ENCODE measurements at regions not wholly inside any gene's neighbourhood (a gene's known extent, or its start where the extent isn't known, plus 50 kb on each side); places are given as distances from the start of the nearest gene placed in this dataset.

GRCh38 chr5:89857790-89858189 is 551.8 kb downstream of the CETN3 start:
- H3K4me1 ChIP-seq (ENCODE audit: insufficient read depth), result no peaks in the 10 kb centered on the region
- H2AFZ ChIP-seq, result no peak overlapping the region
- 88% methylated on average over 5 of the region's 5 CpGs for WGBS (ENCODE audit: low lambda C conversion rate, missing lambda C conversion rate)

GRCh38 chr5:89855417-89855816 is 554.1 kb downstream of the CETN3 start:
- no peak for TF ChIP-seq CTCF (IDR thresholded peaks at IDR 0.05; ENCODE audit: poor library complexity)
- no peak for TF ChIP-seq EZH2 (IDR thresholded peaks at IDR 0.05; ENCODE audit: borderline replicate concordance)
- TF ChIP-seq EZH2phosphoT487 (IDR thresholded peaks at IDR 0.05; ENCODE audit: low read depth, severe bottlenecking, unreplicated experiment), result no peak

More at GRCh38 chr5:89857790-89858189, 551.8 kb downstream of the CETN3 start:
- TF ChIP-seq EZH2 (IDR thresholded peaks at IDR 0.05; ENCODE audit: borderline replicate concordance), result no peak
- no peak for TF ChIP-seq EZH2phosphoT487 (IDR thresholded peaks at IDR 0.05; ENCODE audit: low read depth, severe bottlenecking, unreplicated experiment)
- no peak for TF ChIP-seq CTCF (IDR thresholded peaks at IDR 0.05; ENCODE audit: poor library complexity)
- Histone ChIP-seq H3K9me2 (replicated peaks; ENCODE audit: insufficient read depth) (no peaks in the 10 kb centered on the region), H3K27me3 (no peaks in the 10 kb centered on the region), H3K79me2 (no peaks in the 10 kb centered on the region), H3K4me3 (no peak overlapping the region), H3K36me3 (replicated peaks; ENCODE audit: insufficient read depth, low read depth) (no peaks in the 10 kb centered on the region), H3K27ac (no peak overlapping the region), H3K4me2 (no peak overlapping the region), H3K9me3 (ENCODE audit: low read depth) (no peaks in the 10 kb centered on the region), H4K20me1 (ENCODE audit: insufficient read depth, poor library complexity, severe bottlenecking) (no peaks in the 10 kb centered on the region)
- no peak for DNase-seq (ENCODE audit: low spot score)

GRCh38 chr5:89851911-89852310 is 557.6 kb downstream of the CETN3 start:
- H3K4me1 ChIP-seq (ENCODE audit: insufficient read depth), result no peaks in the 10 kb centered on the region
- no peaks in the 10 kb centered on the region for H3K9me2 ChIP-seq (replicated peaks; ENCODE audit: insufficient read depth)
- no peak overlapping the region for H3K27ac ChIP-seq
- H2AFZ ChIP-seq, result no peak overlapping the region
- TF ChIP-seq EZH2 (IDR thresholded peaks at IDR 0.05; ENCODE audit: borderline replicate concordance) (no peak), EZH2phosphoT487 (IDR thresholded peaks at IDR 0.05; ENCODE audit: low read depth, severe bottlenecking, unreplicated experiment) (no peak), CTCF (IDR thresholded peaks at IDR 0.05; ENCODE audit: poor library complexity) (no peak)
- WGBS (ENCODE audit: low lambda C conversion rate, missing lambda C conversion rate), result 94% methylated on average over 3 of the region's 3 CpGs
- no peaks in the 10 kb centered on the region for H3K27me3 ChIP-seq
- no peaks in the 10 kb centered on the region for H4K20me1 ChIP-seq (ENCODE audit: insufficient read depth, poor library complexity, severe bottlenecking)
- no peaks in the 10 kb centered on the region for H3K79me2 ChIP-seq
- H3K36me3 ChIP-seq (replicated peaks; ENCODE audit: insufficient read depth, low read depth), result no peaks in the 10 kb centered on the region
- DNase-seq (ENCODE audit: low spot score), result no peak
- H3K4me3 ChIP-seq, result no peak overlapping the region
- no peaks in the 10 kb centered on the region for H3K9me3 ChIP-seq (ENCODE audit: low read depth)
- H3K4me2 ChIP-seq, result no peak overlapping the region

More at GRCh38 chr5:89855417-89855816, 554.1 kb downstream of the CETN3 start:
- Histone ChIP-seq H3K4me2 (no peak overlapping the region), H3K36me3 (replicated peaks; ENCODE audit: insufficient read depth, low read depth) (no peaks in the 10 kb centered on the region), H3K9me2 (replicated peaks; ENCODE audit: insufficient read depth) (no peaks in the 10 kb centered on the region), H3K79me2 (no peaks in the 10 kb centered on the region), H3K27me3 (no peaks in the 10 kb centered on the region), H3K4me3 (no peak overlapping the region), H3K4me1 (ENCODE audit: insufficient read depth) (no peaks in the 10 kb centered on the region), H3K9me3 (ENCODE audit: low read depth) (no peaks in the 10 kb centered on the region), H3K27ac (no peak overlapping the region), H4K20me1 (ENCODE audit: insufficient read depth, poor library complexity, severe bottlenecking) (no peaks in the 10 kb centered on the region), H2AFZ (no peak overlapping the region)
- DNase-seq (ENCODE audit: low spot score), result no peak
- 90% methylated on average over 2 of the region's 2 CpGs for WGBS (ENCODE audit: low lambda C conversion rate, missing lambda C conversion rate)

GRCh38 chr5:89850513-89850865 is 559.1 kb downstream of the CETN3 start:
- no peak overlapping the region for H3K27ac ChIP-seq
- DNase-seq (ENCODE audit: low spot score), result no peak
- TF ChIP-seq EZH2phosphoT487 (IDR thresholded peaks at IDR 0.05; ENCODE audit: low read depth, severe bottlenecking, unreplicated experiment) (no peak), EZH2 (IDR thresholded peaks at IDR 0.05; ENCODE audit: borderline replicate concordance) (no peak), CTCF (IDR thresholded peaks at IDR 0.05; ENCODE audit: poor library complexity) (no peak)

More at GRCh38 chr5:89850513-89850865, 559.1 kb downstream of the CETN3 start:
- H3K9me3 ChIP-seq (ENCODE audit: low read depth), result no peaks in the 10 kb centered on the region
- H4K20me1 ChIP-seq (ENCODE audit: insufficient read depth, poor library complexity, severe bottlenecking), result no peaks in the 10 kb centered on the region
- no peaks in the 10 kb centered on the region for H3K27me3 ChIP-seq
- H3K9me2 ChIP-seq (replicated peaks; ENCODE audit: insufficient read depth), result no peaks in the 10 kb centered on the region
- no peaks in the 10 kb centered on the region for H3K36me3 ChIP-seq (replicated peaks; ENCODE audit: insufficient read depth, low read depth)
- no peaks in the 10 kb centered on the region for H3K4me1 ChIP-seq (ENCODE audit: insufficient read depth)
- H2AFZ ChIP-seq, result no peak overlapping the region
- no peak overlapping the region for H3K4me2 ChIP-seq
- no peak overlapping the region for H3K4me3 ChIP-seq
- H3K79me2 ChIP-seq, result no peaks in the 10 kb centered on the region
